HG02610 (cell line): ENCODE measurements at regions not wholly inside any gene's neighbourhood (a gene's known extent, or its start where the extent isn't known, plus 50 kb on each side); places are given as distances from the start of the nearest gene placed in this dataset.

ENCODE experiments used
- ATAC-seq: cut with Tn5 transposase; IDR thresholded peaks from one replicate; pipeline ENCODE4 v1.9.1; 2021; ENCODE audit warnings: mild to moderate bottlenecking, moderate library complexity; ENCODE audit not compliant: unreplicated experiment

DNA sequence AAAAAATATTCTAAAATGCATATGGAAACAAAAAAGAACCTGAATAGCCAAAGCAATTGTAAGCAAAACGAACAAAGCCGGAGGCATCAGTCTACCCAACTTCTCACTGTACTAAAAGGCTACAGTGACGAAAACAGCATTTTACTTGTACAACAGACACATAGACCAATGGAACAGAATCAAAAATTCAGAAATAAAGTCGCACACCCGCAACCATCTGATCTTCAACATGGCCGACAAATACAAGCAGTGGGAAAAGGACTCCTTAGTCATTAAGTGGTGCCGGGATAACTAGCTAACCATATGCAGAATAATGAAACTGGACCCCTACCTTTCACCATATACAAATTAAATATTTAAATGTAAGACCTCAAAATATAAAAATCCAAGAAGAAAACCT is 203.9 kb upstream of the PPFIA2 start:
- no peak for ATAC-seq

DNA sequence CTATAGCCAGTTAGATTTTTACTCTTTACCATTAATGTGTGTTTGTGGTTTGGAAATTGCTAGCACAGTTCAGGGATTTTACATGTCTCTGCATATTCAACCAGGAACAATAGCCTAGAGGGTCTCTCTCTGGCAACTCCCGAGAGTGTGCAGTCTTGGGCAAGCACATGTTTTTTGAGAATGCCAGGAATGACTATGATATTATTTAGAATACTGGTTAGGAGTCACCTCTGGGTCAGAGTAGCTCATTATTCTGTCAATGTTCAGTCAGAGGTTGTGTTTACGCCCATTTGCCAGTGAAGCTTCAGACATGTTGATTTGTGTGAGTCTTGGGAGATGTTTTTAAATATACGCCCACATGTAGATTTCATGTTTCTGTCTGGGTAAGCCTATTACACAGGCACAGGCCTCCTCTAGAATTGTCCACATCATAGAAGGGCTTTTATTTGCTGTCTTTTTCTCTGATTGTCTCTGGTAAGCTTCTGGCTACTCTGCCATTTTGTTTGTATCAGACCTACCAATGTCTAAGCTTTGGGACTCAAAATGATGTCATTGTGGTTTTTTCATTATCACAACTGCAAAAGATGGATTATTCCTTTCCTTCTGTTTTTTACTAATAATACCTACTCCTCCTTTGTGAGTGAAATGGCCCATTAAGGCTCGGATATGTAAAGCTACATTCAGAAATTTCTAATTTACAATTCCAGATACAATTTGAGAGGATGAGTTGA is 203.1 kb upstream of the PPFIA2 start:
- ATAC-seq: no peak

DNA sequence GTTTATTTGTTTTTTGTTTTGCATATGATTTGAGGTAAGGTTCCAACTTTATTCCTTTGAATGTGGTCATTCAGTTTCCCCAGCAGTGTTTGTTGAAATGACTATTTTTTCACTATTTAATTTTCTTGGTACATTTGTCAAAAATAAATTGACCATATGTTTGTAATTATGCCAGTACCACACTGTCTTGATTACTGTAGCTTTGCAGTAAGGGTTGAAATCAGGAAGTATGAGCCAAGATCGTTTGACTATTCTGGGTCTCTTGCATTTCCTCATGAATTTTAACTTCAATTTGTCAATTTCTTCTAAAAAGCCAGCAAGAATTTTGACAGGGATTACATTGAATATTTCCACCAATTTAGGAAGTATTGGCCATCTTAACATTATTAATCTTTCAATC is 199.3 kb upstream of the PPFIA2 start:
- ATAC-seq: no peak

DNA sequence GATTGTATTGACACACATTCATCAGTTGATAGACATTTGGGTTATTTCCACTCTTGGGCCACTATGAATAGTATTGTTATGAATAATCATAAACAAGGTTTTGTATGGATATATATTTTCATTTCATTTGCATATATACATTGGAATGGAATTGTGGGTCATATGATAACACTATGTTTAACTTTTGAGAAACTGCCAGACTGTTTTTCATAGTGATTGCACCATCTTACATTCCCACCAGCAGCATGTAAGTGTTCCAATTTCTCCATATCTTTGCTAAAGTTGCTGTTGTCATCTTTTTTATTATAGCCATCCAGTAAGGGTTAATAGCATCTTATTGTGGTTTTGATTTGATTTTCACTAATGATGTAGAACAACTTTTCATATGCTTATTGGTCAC is 198.5 kb upstream of the PPFIA2 start:
- no peak for ATAC-seq

DNA sequence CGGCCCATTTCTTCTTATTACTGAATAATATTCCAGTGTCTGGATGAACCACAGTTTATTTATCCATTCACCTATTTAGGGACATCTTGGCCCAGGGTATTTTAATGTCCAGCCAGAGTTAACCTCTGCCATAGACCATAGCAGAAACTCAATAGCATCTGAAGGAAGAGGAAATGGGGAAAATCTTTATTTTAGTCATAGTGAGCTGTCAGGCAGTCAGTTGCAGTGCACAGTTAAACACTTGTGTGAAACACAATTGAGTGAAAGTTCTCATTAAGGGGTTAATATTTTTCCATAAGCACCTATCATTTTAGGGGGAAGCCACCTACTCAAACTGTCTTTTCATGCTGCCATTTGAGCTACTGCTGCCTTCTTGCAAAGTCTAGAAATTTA is 197.3 kb upstream of the PPFIA2 start:
- ATAC-seq: no peak

DNA sequence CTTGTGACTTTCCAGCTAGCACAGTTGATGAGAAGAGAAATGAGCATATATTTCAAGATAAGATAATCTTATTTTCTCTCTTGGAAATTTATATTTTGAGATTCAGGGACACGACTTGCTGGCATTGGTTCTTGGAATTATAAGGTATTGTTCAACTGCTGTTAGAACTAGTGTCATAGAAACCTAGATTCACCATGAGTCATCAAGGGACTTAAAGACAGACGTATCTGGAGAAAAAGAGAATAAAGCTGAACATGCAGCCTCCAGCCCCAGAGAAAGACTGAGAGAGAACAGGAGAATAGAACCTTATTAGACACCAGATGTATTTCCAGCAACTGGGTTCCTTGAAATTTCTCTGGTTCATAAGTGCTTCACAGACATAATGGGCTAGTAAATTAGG is 194.4 kb upstream of the PPFIA2 start:
- ATAC-seq: peak; percentile 33

DNA sequence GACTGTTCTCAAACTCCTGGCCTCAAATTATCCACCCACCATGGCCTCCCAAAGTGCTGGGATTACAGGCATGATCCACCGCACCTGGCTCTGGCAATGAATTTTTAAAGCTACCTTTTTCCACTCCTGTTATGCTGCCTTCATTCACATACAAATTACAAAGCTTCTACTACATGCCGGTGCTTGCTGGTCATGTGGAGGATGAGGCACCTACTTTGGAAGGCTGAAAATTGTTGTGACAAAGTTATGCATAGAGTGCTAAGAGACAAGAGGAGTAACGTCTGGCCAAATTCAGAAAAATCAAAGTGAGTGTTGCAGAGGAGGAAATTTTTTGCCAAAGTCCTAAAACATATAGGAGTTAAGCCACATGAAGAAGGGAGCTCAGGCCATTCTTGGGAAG is 191.7 kb upstream of the PPFIA2 start:
- ATAC-seq: no peak

DNA sequence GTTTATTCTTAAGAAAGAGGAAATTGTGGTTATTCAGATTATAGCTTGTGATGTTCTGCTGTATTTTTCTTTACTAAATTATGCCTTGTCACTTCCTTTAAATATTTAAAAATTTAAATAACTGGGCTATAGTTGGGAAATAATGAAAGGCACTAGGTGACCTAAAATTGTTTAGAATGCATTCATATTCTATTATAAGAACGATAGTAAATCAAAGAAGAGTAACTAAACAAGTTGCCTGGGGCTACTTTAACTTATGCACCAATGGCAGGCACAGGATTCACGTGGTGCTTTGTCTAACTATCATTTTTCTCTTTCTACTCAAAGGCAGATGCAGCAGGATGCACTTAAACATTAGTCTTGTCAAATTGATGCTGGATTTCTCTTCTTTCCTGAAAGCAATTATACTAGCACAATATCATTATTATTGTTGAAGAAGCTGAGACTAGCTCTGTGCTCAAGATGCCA is 190.7 kb upstream of the PPFIA2 start:
- ATAC-seq: no peak

DNA sequence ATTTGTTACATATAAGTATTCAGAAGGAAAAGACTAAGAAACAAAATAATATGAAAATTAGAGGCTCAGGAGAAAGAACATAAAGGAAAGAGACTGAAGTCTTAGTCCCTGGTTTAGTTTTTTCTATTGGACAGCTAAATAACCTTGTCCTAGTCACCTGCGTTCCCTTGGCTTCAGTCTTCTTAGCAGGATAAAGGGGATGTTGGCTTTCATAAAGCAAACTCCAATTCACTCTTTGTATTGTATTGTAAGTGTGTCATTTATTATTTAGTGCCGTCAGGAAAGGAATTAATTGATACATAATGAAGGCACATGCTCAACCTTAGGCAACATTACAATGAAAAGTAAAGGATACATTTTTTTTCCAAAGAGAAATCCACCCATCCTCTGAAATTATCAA is 190.3 kb upstream of the PPFIA2 start:
- no peak for ATAC-seq

DNA sequence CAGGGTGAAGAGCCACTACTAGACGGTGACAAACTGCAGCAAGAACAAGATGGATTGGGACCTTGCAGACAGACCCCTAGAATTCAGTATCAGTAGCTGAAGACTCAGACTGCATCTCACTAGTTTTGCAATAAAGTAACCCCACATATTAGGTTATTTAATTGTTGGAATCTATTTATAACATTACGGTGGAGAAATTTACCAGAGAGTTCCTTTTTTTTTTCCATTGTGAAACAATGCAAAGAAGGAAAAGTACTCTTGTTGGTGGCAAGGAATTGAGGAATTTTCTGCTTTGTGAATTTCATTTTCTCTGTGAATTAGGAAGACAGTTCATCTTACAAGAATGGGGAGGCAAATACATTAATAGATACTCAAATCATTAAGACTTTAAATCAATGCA is 185.7 kb upstream of the PPFIA2 start:
- no peak for ATAC-seq

DNA sequence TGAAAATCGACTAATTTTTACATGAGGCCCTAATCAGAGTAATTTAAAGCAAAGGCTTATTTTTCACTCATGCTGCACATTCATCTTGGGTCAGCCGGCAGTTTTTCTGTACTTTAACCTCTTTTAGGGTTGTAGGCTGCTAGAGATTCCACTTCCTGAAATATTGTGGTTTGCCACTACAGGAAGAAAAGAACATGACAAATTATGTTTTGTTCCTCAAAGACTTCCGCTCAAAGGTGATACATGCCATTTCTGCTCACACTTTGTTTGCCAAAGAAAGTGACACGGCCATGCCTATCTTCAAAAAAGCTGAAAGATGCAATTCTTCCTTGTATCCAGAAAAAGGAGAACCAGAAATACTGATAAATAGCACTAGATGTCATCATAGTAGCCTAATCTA is 183.4 kb upstream of the PPFIA2 start:
- ATAC-seq: no peak

DNA sequence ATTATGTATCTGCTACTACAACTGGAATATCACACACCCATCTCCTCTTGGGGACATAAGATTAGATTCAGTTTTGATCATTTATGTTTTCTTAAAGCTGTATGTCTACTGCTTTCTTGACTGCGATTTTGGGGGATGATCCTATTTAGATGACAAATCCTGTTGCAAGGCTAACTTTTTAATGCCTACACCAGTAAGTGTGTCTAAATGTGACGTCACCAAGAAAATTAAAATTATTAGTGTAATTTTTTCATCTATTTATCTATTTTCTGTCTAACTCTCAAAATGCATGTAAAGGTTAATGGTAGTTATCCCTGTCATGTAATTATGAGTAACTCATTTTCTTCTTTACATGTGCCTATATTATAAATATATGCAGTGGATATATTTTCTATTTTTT is 170.9 kb upstream of the PPFIA2 start:
- ATAC-seq: no peak

DNA sequence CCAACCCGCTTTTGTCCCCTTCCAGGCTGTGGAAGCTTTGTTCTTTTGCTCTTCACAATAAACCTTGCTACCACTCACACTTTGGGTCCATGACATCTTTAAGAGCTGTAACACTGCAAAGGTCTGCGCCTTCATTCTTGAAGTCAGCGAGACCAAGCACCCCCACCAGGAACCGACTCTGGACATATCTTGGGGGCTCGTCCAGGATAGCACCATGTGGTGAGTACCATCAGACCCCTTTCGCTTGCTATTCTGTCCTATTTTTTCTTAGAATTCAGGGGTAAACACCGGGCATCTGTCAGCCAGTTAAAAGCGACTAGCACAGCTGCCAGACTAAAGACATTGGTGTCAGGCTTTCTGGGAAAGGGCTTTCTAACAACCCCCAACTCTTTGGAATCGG is 137.6 kb upstream of the PPFIA2 start:
- no peak for ATAC-seq

DNA sequence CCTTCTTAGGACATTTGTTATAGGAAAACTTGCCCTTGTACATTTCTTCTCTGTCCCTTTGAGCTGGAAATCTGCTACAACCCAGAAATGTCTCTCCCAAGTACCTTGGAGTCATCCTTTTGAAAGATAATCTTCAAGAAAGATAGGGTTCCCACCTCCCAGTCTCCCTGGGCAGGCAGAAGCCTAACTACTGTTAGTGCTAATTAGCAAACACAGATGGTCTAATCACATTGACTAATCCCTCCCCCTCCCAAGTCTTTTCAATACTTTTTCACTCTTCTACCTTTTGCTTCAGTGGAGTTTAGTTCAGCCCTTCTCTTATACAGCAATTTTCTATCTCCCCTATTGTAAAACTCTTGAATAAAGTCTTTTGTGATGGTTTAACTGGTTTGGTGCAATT is 129.8 kb upstream of the PPFIA2 start:
- ATAC-seq: no peak

DNA sequence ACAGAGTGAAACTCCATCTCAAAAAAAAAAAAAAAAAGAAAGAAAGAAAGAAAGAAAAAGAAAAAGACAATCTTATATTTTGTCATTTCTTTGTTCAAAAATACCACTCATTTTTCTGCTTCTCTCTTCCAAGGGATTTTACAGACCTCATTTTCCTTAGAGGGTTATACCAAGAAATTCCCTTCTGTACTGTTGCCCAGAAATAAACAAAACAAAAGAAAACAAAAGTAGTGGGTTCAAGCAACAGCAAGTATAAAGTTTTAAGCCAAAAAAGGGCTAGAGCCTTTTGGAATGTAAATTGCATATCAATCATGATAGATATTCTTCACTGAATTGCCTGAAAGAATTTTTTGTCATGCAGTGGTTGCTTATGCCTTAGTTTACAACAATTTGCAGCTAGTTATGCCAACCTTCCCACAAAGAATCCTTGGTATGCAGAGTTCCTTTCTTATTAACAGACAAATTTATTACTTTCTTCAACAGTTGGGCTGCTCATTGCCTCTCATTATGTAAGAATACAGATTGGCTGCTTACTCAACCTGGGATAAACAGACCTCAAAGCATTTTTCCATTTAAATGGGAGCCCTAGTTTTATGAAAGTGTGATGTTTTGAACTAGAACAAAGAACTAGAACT is 129.1 kb upstream of the PPFIA2 start:
- no peak for ATAC-seq

DNA sequence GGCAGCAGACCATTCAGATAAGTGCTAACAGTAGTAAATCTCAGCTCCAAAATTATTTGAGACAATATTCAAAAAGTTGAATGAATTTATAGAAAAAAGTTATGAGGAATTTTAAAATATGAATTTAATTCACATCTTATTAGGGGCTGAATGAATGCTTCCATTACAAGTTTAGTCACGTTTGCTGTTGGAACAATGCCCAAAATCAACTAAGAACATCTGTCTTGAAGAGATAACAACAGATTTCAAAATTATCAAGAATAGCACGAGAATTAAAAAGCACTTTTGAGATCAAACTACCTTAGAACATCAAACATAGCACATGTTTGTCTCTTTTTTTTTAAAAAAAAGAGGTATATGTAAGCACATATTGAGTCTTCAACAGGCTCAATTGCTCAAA is 115.4 kb upstream of the PPFIA2 start:
- ATAC-seq: no peak

DNA sequence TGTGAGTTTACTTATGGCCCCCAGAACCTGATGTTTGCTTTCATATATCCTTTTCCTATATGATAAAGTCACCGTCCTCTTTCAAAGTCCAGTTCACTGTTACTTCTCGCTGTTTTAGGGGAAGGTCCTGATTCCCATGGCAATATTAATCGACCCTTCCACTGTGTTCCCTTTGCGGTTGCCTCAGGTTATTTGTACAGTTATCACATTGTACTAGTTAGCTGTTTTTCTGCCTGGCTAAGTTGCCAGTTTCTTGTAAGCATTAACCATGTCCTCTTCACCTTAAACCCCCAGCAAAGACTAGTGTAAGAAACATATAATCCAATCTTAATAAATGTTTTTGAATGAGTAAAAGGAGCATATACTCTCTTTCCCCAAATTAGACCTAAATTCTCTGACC is 115.0 kb upstream of the PPFIA2 start:
- no peak for ATAC-seq

DNA sequence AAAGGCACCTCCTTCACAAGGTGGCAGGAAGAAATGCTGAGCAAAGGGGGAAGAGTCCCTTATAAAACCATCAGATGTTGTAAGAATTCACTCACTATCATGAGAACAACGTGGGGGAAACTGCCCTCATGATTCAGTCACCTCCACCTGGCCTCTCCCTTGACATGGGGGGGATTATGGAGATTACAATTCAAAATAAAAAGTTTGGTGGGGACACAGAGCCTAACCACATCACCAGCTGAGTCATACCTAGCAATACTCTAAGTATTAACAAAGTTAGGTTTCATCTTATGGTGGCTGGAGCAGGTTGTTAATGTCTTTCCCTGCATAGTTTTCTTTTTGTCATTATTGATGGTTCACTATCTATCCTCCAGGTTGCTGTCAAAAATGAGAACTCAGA is 113.2 kb upstream of the PPFIA2 start:
- no peak for ATAC-seq

DNA sequence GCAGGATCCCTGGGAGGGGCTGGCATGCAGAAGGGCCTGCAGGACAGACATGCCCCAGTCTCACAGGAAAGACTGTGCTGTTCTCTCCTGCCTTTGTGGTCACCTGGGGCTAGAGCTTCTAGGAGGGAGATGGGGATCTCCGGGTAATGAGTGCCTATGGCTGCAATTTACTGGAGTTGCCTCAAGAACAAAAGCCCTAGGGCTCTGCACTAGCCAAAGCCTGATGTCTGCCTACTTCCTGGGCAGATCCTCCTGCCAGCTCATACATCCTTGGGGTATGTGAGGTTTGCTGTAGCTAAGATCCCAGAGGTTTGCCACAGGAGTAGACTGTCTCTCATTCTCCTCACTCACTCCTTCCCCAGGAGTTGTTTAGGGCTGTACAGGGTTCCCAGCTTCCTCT is 106.9 kb upstream of the PPFIA2 start:
- ATAC-seq: no peak

DNA sequence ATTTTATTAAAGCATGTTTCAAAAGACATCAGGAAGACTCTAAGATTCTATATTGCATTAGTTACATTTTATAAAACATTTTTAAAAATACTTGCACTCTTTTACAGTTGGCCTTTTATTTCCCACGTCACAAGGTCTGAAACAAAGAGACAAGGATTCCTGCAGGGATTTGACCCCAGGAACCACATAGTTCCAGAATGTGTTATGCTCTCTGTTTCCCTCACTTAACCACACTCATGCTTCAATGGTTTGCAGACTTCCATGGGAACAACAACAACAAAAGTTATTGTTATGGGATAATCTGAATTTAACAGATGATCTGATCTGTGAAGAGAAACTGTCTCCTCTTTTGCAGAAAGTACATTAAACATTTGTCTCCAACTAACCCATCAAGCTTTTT is 104.3 kb upstream of the PPFIA2 start:
- no peak for ATAC-seq

DNA sequence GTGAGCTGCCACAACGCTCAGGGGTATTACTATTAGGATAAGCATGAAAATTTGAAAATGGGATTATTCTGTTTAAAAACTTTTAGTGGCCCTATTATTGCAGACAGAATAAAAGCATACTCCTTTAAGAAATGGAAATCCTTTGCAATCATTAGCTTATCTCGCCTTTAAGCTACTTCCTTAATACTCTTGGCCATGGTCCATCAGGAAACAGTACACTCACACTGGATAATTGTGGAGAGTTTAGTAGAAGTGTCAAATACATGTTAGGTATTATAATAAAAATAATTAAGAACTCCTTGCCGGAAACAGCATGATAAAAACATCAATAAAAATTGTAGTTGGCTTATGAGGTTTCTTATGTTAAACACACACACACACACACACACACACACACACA is 100.4 kb upstream of the PPFIA2 start:
- ATAC-seq: no peak

DNA sequence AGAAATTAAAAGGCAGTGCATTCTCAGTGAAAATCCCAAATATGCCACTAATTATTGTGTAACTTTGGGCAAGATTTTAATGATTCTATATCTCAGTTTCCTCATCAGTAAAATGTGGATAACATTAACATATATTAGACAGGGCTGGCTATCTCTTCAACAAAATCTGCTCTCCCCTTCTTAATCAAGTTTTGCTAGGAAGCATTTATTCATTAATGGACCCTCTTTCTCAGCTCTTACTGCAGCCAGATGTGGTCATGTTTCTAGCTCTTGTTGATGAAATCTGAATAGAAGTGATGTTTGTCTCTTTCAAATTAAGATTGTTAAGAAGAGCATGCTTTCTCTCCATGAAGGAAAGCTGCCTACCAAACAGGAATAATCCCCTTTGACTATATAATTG is 84.4 kb upstream of the PPFIA2 start:
- ATAC-seq: no peak

DNA sequence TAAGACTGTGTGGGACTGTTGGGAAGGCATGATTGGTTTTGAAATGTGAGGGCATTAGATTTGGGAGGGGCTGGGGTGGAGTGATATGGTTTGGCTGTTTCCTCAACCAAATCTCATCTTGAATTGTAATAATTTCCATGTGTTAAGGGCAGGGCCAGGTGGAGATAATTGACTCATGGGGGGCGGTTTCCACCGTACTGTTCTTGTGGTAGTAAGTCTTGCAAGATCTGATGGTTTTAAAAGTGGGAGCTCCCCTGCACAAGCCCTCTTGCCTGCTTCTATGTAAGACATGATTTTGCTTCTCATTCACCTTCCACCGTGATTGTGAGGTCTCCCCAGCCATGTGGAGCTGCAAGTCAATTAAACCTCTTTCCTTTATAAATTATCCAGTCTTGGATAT is 76.6 kb upstream of the PPFIA2 start:
- ATAC-seq: no peak
